ENCODE measurements at regions not wholly inside any gene's neighbourhood (a gene's known extent, or its start where the extent isn't known, plus 50 kb on each side); places are given as distances from the start of the nearest gene placed in this dataset.
"Not testable (repeated sequence)": the region's sequence is repeated elsewhere in the genome, so short reads cannot be mapped to it uniquely, and the experiment has no call there.

GRCh38 chr12:7590085-7590484, 75.6 kb downstream of the APOBEC1 start:
- TF ChIP-seq CTCF, POLR2A (IDR thresholded peaks at IDR 0.05): not testable (repeated sequence)

Data from right lobe of liver (tissue), 4 donors.